ENCODE measurements at regions not wholly inside any gene's neighbourhood (a gene's known extent, or its start where the extent isn't known, plus 50 kb on each side); places are given as distances from the start of the nearest gene placed in this dataset.

DNA sequence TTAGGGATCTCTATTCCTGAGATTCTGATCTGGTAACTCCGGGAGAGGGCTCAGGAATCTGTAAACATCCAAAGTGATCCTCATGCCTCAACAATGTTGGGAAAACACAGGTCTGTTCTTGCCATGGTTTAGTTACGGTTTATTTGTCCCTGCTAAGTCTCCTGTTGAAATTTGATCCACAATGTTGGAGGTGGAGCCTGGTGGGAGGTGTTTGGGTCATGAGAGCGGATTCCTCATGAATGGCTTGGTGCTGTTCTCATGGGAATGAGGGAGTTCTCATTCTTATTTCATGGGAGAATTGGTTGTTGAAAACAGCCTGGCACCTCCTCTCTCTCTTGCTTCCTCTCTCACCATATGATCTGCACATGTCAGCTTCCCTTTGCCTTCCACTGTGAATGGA is 608.6 kb upstream of the GOT2 start:
- Histone ChIP-seq H3K4me2 (no peak overlapping the region), H3K4me1 (no peaks in the 10 kb centered on the region), H3K27ac (no peak overlapping the region), H3K4me3 (no peak overlapping the region), H3K9me3 (no peaks in the 10 kb centered on the region)
- DNase-seq (ENCODE audit: low read depth in 1 of 2, low spot score in 1 of 2) (no peak), ATAC-seq (no peak), FAIRE-seq (no peak)
- ChIA-PET CTCF (interaction anchor here (0.8 kb wide), 1 partner anchor 50 kb away, joined by 3 read pairs; no protein-coding TSS in a partner anchor), POLR2A (no interaction called here)
- 77% methylated on average over 3 of the region's 3 CpGs for WGBS (ENCODE audit: missing lambda C conversion rate)
- no peak for TF ChIP-seq NR3C1 (IDR thresholded peaks at IDR 0.05)
- no peak for TF ChIP-seq RARB (CRISPR knock-in tag; IDR thresholded peaks at IDR 0.05)
- TF ChIP-seq POLR2AphosphoS2 (conservative IDR thresholded peaks at IDR 0.05; ENCODE audit: low read length) = no peak
- no peak for TF ChIP-seq RCOR1 (IDR thresholded peaks at IDR 0.05; ENCODE audit: low read depth, low read length)
- TF ChIP-seq FOXS1 (CRISPR knock-in tag; IDR thresholded peaks at IDR 0.05) = no peak
- TF ChIP-seq KDM5A (IDR thresholded peaks at IDR 0.05) = no peak
- no peak for TF ChIP-seq EHF (CRISPR knock-in tag; IDR thresholded peaks at IDR 0.05)
- no peak for TF ChIP-seq HEYL (CRISPR knock-in tag; IDR thresholded peaks at IDR 0.05)
- TF ChIP-seq SREBF2 (IDR thresholded peaks at IDR 0.05) = no peak
- no peak for TF ChIP-seq JUNB (IDR thresholded peaks at IDR 0.05)
- no peak for TF ChIP-seq RFX5 (IDR thresholded peaks at IDR 0.05)
- no peak for TF ChIP-seq GATA3 (IDR thresholded peaks at IDR 0.05; ENCODE audit: borderline replicate concordance)
- no peak for TF ChIP-seq JUN (IDR thresholded peaks at IDR 0.05)
- TF ChIP-seq CHD4 (IDR thresholded peaks at IDR 0.05; ENCODE audit: borderline replicate concordance) = no peak

DNA sequence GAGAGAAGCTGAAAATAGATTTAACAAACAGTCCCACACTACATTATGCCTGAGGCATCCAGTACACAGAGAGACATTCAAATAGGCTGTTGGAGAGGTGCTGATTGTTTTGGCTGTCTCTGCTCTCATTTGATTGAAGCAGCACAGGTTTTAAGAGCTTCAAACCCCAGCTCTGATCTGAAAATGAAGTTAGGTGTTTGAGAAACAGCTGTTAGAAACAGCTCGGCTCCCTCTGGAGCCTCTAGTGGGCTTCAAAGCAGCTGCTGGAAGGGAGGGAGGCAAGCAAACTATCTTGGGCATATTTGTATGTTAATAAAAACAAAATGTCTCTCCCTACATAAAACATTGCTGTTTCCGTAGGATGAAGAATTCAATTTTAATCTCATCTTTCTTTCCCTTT is 607.3 kb upstream of the GOT2 start:
- Histone ChIP-seq H3K4me3 (no peak overlapping the region), H3K9me3 (no peaks in the 10 kb centered on the region), H3K4me2 (no peak overlapping the region), H3K4me1 (no peaks in the 10 kb centered on the region), H3K27ac (no peak overlapping the region)
- ATAC-seq (0 out of 6 replicates have a peak, but pooled peaks of 1 of the 2 experiments have one; percentile 47), DNase-seq (ENCODE audit: low read depth in 1 of 2, low spot score in 1 of 2) (no peak), FAIRE-seq (no peak)
- ChIA-PET POLR2A (no interaction called here), CTCF (interaction anchor here (0.6 to 1.1 kb wide), 2 partner anchors 95 to 146 kb away, joined by 3 read pairs; no protein-coding TSS in a partner anchor)
- TF ChIP-seq, protein P1, sequence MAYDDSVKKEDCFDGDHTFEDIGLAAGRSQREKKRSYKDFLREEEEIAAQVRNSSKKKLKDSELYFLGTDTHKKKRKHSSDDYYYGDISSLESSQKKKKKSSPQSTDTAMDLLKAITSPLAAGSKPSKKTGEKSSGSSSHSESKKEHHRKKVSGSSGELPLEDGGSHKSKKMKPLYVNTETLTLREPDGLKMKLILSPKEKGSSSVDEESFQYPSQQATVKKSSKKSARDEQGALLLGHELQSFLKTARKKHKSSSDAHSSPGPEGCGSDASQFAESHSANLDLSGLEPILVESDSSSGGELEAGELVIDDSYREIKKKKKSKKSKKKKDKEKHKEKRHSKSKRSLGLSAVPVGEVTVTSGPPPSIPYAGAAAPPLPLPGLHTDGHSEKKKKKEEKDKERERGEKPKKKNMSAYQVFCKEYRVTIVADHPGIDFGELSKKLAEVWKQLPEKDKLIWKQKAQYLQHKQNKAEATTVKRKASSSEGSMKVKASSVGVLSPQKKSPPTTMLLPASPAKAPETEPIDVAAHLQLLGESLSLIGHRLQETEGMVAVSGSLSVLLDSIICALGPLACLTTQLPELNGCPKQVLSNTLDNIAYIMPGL (CRISPR knock-in tag; IDR thresholded peaks at IDR 0.05; ENCODE audit: borderline replicate concordance) = no peak
- TF ChIP-seq, protein P2, sequence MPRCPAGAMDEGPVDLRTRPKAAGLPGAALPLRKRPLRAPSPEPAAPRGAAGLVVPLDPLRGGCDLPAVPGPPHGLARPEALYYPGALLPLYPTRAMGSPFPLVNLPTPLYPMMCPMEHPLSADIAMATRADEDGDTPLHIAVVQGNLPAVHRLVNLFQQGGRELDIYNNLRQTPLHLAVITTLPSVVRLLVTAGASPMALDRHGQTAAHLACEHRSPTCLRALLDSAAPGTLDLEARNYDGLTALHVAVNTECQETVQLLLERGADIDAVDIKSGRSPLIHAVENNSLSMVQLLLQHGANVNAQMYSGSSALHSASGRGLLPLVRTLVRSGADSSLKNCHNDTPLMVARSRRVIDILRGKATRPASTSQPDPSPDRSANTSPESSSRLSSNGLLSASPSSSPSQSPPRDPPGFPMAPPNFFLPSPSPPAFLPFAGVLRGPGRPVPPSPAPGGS (IDR thresholded peaks at IDR 0.05) = no peak
- TF ChIP-seq CHD4 (IDR thresholded peaks at IDR 0.05; ENCODE audit: borderline replicate concordance) (no peak), RCOR1 (IDR thresholded peaks at IDR 0.05; ENCODE audit: low read depth, low read length) (no peak), CBX8 (IDR thresholded peaks at IDR 0.05) (no peak), HDAC2 (IDR thresholded peaks at IDR 0.05) (no peak), HEYL (CRISPR knock-in tag; IDR thresholded peaks at IDR 0.05) (no peak), TP53 (CRISPR knock-in tag; IDR thresholded peaks at IDR 0.05) (no peak)
- TF ChIP-seq, protein P3, sequence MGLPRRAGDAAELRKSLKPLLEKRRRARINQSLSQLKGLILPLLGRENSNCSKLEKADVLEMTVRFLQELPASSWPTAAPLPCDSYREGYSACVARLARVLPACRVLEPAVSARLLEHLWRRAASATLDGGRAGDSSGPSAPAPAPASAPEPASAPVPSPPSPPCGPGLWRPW (IDR thresholded peaks at IDR 0.05) = no peak
- TF ChIP-seq, protein P4, sequence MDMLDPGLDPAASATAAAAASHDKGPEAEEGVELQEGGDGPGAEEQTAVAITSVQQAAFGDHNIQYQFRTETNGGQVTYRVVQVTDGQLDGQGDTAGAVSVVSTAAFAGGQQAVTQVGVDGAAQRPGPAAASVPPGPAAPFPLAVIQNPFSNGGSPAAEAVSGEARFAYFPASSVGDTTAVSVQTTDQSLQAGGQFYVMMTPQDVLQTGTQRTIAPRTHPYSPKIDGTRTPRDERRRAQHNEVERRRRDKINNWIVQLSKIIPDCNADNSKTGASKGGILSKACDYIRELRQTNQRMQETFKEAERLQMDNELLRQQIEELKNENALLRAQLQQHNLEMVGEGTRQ (IDR thresholded peaks at IDR 0.05) = no peak
- WGBS (ENCODE audit: missing lambda C conversion rate) = 74% methylated on average over 2 of the region's 2 CpGs

DNA sequence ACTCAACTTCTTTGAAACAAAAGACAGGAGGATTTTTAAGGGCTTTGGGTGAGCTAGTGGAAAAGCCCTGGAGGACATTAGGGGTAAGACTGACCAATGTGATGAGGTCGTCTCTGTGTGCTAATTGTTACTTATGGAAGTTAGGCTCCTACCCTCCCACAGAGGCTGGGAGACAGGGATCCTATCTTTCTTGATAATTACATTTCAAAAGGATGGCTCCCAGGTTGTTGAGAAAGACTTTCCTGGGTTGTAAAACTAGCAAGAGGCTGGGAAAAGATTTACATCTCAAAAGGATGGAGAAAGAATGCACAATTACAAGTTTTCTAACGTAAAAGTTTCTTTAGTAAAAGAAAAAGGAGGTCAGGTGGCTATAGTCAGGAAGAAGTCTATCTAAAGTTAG is 605.8 kb upstream of the GOT2 start:
- TF ChIP-seq FOXS1 (CRISPR knock-in tag; IDR thresholded peaks at IDR 0.05) = no peak
- TF ChIP-seq SMC3 (IDR thresholded peaks at IDR 0.05) = no peak
- ChIA-PET CTCF (no interaction called here), POLR2A (no interaction called here)
- FAIRE-seq (no peak), ATAC-seq (no peak), DNase-seq (ENCODE audit: low read depth in 1 of 2, low spot score in 1 of 2) (no peak)
- H3K4me1 ChIP-seq = no peaks in the 10 kb centered on the region
- no peak overlapping the region for H3K4me2 ChIP-seq
- 27% methylated on average over 2 of the region's 2 CpGs for WGBS (ENCODE audit: missing lambda C conversion rate)
- H3K9me3 ChIP-seq = no peaks in the 10 kb centered on the region
- no peak overlapping the region for H3K4me3 ChIP-seq
- H3K27ac ChIP-seq = no peak overlapping the region
